Vagina (tissue), 2 donors: ENCODE measurements at regions not wholly inside any gene's neighbourhood (a gene's known extent, or its start where the extent isn't known, plus 50 kb on each side); places are given as distances from the start of the nearest gene placed in this dataset.

Source experiments
- DNase-seq, 2 donors: peaks; one replicate each; pipeline ENCODE4 v3.0.0-alpha.2; 2017; ENCODE audit errors: extremely low spot score in 2 of 2
- H3K27ac ChIP-seq: fragments of 200-600 bp; sonication (generic); one replicate; pipeline ENCODE4 v1.5.1; 2019
- H3K27me3 ChIP-seq: fragments of 200-600 bp; sonication (generic); one replicate; pipeline ENCODE4 v1.5.1; 2019
- H3K36me3 ChIP-seq, 2 donors: fragments of 200-600 bp; sonication (generic); one replicate each; pipeline ENCODE4 v1.5.1; 2017 to 2019
- H3K4me1 ChIP-seq: fragments of 200-600 bp; sonication (generic); one replicate; pipeline ENCODE4 v1.5.1; 2019
- H3K4me3 ChIP-seq, 2 donors: fragments of 200-600 bp; sonication (generic); 1 replicate in 1 of 2; 2 replicates in 1 of 2; pipeline ENCODE4 v1.5.1; 2016 to 2019
- H3K9me3 ChIP-seq: fragments of 200-600 bp; sonication (generic); one replicate; pipeline ENCODE4 v1.5.1; 2019
- POLR2A ChIP-seq, 2 donors: fragments of 450-650 bp; IDR thresholded peaks; one replicate each; pipeline ENCODE4 v1.6.1; 2017; ENCODE audit warnings: antibody characterized with exemption in 2 of 2, mild to moderate bottlenecking in 2 of 2, moderate library complexity in 2 of 2
- POLR2AphosphoS5 ChIP-seq, 2 donors: sonication (generic); formaldehyde crosslinking; IDR thresholded peaks; one replicate each; pipeline ENCODE4 v1.9.0; 2017; ENCODE audit warnings: antibody characterized with exemption in 2 of 2, mild to moderate bottlenecking in 2 of 2, low read depth in 1 of 2; ENCODE audit not compliant: insufficient read depth in 1 of 2
- intact Hi-C: fragments of 100-400 bp; cut with DNase I; formaldehyde crosslinking; loops from one replicate; pipeline ENCODE4 v1.15.1; 2023
- TF ChIP-seq, protein P1 (sequence below), 3 experiments: fragments of 450-650 bp in 2 of 3; fragments of 200-600 bp in 1 of 3; sonication (generic) in 1 of 3; IDR thresholded peaks; one replicate each; pipeline ENCODE4 v1.5.1; 2017 to 2019; ENCODE audit warnings: antibody characterized with exemption in 3 of 3, mild to moderate bottlenecking in 2 of 3, moderate library complexity in 2 of 3

DNA sequence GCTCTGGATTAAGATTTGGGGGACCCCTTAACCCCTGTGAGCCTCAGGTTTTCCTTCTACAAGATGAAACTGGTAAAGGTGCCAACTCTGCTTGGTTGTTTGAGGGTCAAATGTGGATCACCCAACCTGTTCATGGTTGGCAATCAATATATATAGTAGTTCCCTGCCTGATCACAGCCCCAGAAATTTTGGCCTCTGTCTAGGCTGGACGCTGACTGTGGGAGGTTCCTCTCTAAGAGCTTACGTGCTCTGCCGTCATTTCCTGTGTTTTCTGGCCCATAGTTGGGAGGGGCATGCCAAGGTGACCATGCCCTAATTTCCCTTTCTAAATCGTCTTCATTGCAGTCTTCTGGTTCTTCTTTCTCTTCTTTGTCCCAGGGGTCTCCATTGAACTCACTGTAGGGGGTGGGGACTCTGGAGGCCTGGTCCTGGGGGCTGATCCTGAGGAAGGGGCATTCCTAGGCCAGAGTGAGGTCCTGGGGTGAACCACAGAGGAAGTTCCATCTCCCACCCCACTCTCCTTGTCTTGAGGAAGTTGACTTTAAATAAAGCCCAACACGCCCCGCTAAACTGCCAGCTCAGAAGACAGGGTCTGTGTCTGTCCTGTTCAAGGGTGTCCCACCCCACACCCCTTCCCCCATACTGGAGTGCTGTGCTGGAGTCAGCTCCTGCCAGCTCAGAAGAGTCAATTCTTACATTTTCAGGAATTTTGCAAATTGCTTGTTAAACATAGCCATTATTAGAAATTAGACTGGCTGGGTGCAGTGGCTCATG lies 98.9 kb upstream of the SDK1 start:
- peak; percentile 58 to 61 for DNase-seq

GRCh38 chr7:3204526-3204925 lies 96.5 kb upstream of the SDK1 start:
- Histone ChIP-seq H3K27me3 (no peaks in the 10 kb centered on the region), H3K36me3 (no peaks in the 10 kb centered on the region), H3K4me1 (no peaks in the 10 kb centered on the region), H3K4me3 (no peak overlapping the region), H3K9me3 (no peaks in the 10 kb centered on the region), H3K27ac (no peak overlapping the region)
- TF ChIP-seq POLR2AphosphoS5 (IDR thresholded peaks at IDR 0.05; ENCODE audit: insufficient read depth in 1 of 2, low read depth in 1 of 2), result no peak
- TF ChIP-seq, protein P1, sequence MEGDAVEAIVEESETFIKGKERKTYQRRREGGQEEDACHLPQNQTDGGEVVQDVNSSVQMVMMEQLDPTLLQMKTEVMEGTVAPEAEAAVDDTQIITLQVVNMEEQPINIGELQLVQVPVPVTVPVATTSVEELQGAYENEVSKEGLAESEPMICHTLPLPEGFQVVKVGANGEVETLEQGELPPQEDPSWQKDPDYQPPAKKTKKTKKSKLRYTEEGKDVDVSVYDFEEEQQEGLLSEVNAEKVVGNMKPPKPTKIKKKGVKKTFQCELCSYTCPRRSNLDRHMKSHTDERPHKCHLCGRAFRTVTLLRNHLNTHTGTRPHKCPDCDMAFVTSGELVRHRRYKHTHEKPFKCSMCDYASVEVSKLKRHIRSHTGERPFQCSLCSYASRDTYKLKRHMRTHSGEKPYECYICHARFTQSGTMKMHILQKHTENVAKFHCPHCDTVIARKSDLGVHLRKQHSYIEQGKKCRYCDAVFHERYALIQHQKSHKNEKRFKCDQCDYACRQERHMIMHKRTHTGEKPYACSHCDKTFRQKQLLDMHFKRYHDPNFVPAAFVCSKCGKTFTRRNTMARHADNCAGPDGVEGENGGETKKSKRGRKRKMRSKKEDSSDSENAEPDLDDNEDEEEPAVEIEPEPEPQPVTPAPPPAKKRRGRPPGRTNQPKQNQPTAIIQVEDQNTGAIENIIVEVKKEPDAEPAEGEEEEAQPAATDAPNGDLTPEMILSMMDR (IDR thresholded peaks at IDR 0.05), result no peak
- no peak for TF ChIP-seq POLR2A (IDR thresholded peaks at IDR 0.05)
- DNase-seq, result peak; percentile 14 to 80
- intact Hi-C loops, result no loop called here

More for the DNA sequence above, 98.9 kb upstream of the SDK1 start:
- H3K36me3 ChIP-seq, result no peaks in the 10 kb centered on the region
- H3K27me3 ChIP-seq, result no peaks in the 10 kb centered on the region
- TF ChIP-seq, protein P1 (IDR thresholded peaks at IDR 0.05), result no peak
- TF ChIP-seq POLR2AphosphoS5 (IDR thresholded peaks at IDR 0.05; ENCODE audit: insufficient read depth in 1 of 2, low read depth in 1 of 2) (no peak), POLR2A (IDR thresholded peaks at IDR 0.05) (no peak)
- no peak overlapping the region for H3K4me3 ChIP-seq
- H3K9me3 ChIP-seq, result no peaks in the 10 kb centered on the region
- H3K27ac ChIP-seq, result no peak overlapping the region
- no peaks in the 10 kb centered on the region for H3K4me1 ChIP-seq
- intact Hi-C loops, result no loop called here

GRCh38 chr7:3206101-3206500 lies 95.0 kb upstream of the SDK1 start:
- Histone ChIP-seq H3K4me1 (no peaks in the 10 kb centered on the region), H3K27me3 (no peaks in the 10 kb centered on the region), H3K27ac (no peak overlapping the region), H3K36me3 (no peaks in the 10 kb centered on the region), H3K4me3 (no peak overlapping the region), H3K9me3 (no peaks in the 10 kb centered on the region)
- DNase-seq, result peak; percentile 25 to 58
- intact Hi-C loops, result loop anchor here (5.0 kb wide), 1 partner anchor 179 kb away; no protein-coding TSS in a partner anchor
- TF ChIP-seq POLR2A (IDR thresholded peaks at IDR 0.05) (no peak), POLR2AphosphoS5 (IDR thresholded peaks at IDR 0.05; ENCODE audit: insufficient read depth in 1 of 2, low read depth in 1 of 2) (no peak)
- TF ChIP-seq, protein P1 (IDR thresholded peaks at IDR 0.05), result no peak

DNA sequence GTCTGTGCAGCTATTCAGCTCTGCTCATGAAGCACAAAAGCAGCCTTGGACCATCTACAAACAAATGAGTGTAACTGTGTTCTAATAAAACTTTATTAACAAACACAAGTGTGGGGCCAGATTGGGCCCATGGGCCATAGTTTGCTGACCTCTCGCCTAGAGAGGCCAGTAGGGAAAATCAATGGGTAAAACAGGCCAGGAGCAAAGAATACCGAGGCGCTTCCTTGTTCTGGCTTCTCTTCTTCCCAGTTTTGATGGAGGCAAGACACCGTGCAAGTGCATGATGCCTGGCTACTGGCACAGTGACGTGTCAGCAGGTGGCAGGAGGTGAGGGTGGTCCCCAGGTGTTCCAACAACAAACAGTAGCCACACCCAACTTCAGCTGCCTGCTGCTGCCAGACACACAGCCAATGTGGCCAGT lies 94.3 kb upstream of the SDK1 start:
- no peak overlapping the region for H3K4me3 ChIP-seq
- intact Hi-C loops, result loop anchor here (5.0 kb wide), 1 partner anchor 179 kb away; no protein-coding TSS in a partner anchor
- no peaks in the 10 kb centered on the region for H3K4me1 ChIP-seq
- no peak for TF ChIP-seq POLR2AphosphoS5 (IDR thresholded peaks at IDR 0.05; ENCODE audit: insufficient read depth in 1 of 2, low read depth in 1 of 2)
- TF ChIP-seq POLR2A (IDR thresholded peaks at IDR 0.05), result no peak
- TF ChIP-seq, protein P1 (IDR thresholded peaks at IDR 0.05), result no peak
- no peak overlapping the region for H3K27ac ChIP-seq
- peak; percentile 42 to 61 for DNase-seq
- no peaks in the 10 kb centered on the region for H3K9me3 ChIP-seq
- no peaks in the 10 kb centered on the region for H3K36me3 ChIP-seq
- H3K27me3 ChIP-seq, result no peaks in the 10 kb centered on the region

- intact Hi-C loops, result loop anchor here (5.0 kb wide), 1 partner anchor 180 kb away; no protein-coding TSS in a partner anchor
- H3K27ac ChIP-seq, result no peak overlapping the region
- no peaks in the 10 kb centered on the region for H3K36me3 ChIP-seq
- H3K9me3 ChIP-seq, result no peaks in the 10 kb centered on the region
- peak; percentile 16 to 34 for DNase-seq
- H3K27me3 ChIP-seq, result no peaks in the 10 kb centered on the region
- TF ChIP-seq POLR2AphosphoS5 (IDR thresholded peaks at IDR 0.05; ENCODE audit: insufficient read depth in 1 of 2, low read depth in 1 of 2) (no peak), POLR2A (IDR thresholded peaks at IDR 0.05) (no peak)
- TF ChIP-seq, protein P1 (IDR thresholded peaks at IDR 0.05), result no peak
- H3K4me1 ChIP-seq, result no peaks in the 10 kb centered on the region
- H3K4me3 ChIP-seq, result no peak overlapping the region
Measured at GRCh38 chr7:3207387-3207902, 93.6 kb upstream of the SDK1 start.
